Mesendoderm (in vitro differentiated cells): ENCODE measurements at regions not wholly inside any gene's neighbourhood (a gene's known extent, or its start where the extent isn't known, plus 50 kb on each side); places are given as distances from the start of the nearest gene placed in this dataset.

Source experiments
- DNase-seq: peaks from one replicate; pipeline ENCODE4 v3.0.0; 2013
- H2AK5ac ChIP-seq: 2 replicates; pipeline ENCODE4 v1.6.1; 2013; ENCODE audit warnings: low read length, inconsistent platforms
- H2BK120ac ChIP-seq: 2 replicates; pipeline ENCODE4 v1.6.1; 2013; ENCODE audit warnings: low read depth, mild to moderate bottlenecking, low read length, moderate library complexity, mixed read lengths
- H2BK15ac ChIP-seq: replicated peaks from 2 replicates; pipeline ENCODE4 v1.6.1; 2013; ENCODE audit warnings: low read depth, mild to moderate bottlenecking, moderate library complexity
- H2BK5ac ChIP-seq: 2 replicates; pipeline ENCODE4 v1.6.1; 2013; ENCODE audit warnings: low read length, inconsistent platforms
- H3K18ac ChIP-seq: 2 replicates; pipeline ENCODE4 v1.6.1; 2013; ENCODE audit warnings: mild to moderate bottlenecking, low read length, mixed read lengths
- H3K23ac ChIP-seq: one replicate; pipeline ENCODE4 v1.6.1; 2013; ENCODE audit warnings: low read length
- H3K27ac ChIP-seq: 2 replicates; pipeline ENCODE4 v1.5.1; 2013; ENCODE audit warnings: low read depth, mild to moderate bottlenecking, inconsistent platforms, low read length, moderate library complexity
- H3K27me3 ChIP-seq: 2 replicates; pipeline ENCODE4 v1.6.1; 2013; ENCODE audit warnings: low read length, control low read depth, mild to moderate bottlenecking, inconsistent platforms; ENCODE audit not compliant: insufficient read depth, poor library complexity
- H3K36me3 ChIP-seq: 2 replicates; pipeline ENCODE4 v1.6.1; 2013; ENCODE audit warnings: low read length, inconsistent platforms; ENCODE audit not compliant: control insufficient read depth, insufficient read depth
- H3K4ac ChIP-seq: one replicate; pipeline ENCODE4 v1.6.1; 2013; ENCODE audit warnings: low read depth, mild to moderate bottlenecking, low read length, moderate library complexity
- H3K4me1 ChIP-seq: 2 replicates; pipeline ENCODE4 v1.6.1; 2013; ENCODE audit warnings: low read depth, low read length, inconsistent platforms; ENCODE audit not compliant: control insufficient read depth
- H3K4me2 ChIP-seq: 2 replicates; pipeline ENCODE4 v1.6.1; 2013; ENCODE audit warnings: low read length
- H3K4me3 ChIP-seq: 2 replicates; pipeline ENCODE4 v1.5.1; 2013; ENCODE audit warnings: mild to moderate bottlenecking, low read length
- H3K56ac ChIP-seq: one replicate; pipeline ENCODE4 v1.6.1; 2013; ENCODE audit warnings: low read length
- H3K79me1 ChIP-seq: 2 replicates; pipeline ENCODE4 v1.6.1; 2013; ENCODE audit warnings: low read length, inconsistent platforms
- H3K79me2 ChIP-seq: 2 replicates; pipeline ENCODE4 v1.6.1; 2013; ENCODE audit warnings: mild to moderate bottlenecking, low read length; ENCODE audit not compliant: control insufficient read depth, insufficient read depth
- H3K9ac ChIP-seq: 2 replicates; pipeline ENCODE4 v1.6.1; 2013; ENCODE audit warnings: low read length, inconsistent platforms
- H4K5ac ChIP-seq: one replicate; pipeline ENCODE4 v1.6.1; 2013; ENCODE audit warnings: low read length
- H4K8ac ChIP-seq: one replicate; pipeline ENCODE4 v1.6.1; 2013; ENCODE audit warnings: low read depth, mild to moderate bottlenecking, control low read depth, low read length, moderate library complexity
- WGBS: extraction: QIAGEN DNeasy Blood & Tissue Kit; methylation state at CpG from one replicate; pipeline ENCODE4 v1.1.7; 2013; ENCODE audit warnings: low lambda C conversion rate, missing lambda C conversion rate; ENCODE audit not compliant: insufficient coverage; ENCODE audit errors: extremely low coverage; 5-methylcytosine and 5-hydroxymethylcytosine counted together

DNA sequence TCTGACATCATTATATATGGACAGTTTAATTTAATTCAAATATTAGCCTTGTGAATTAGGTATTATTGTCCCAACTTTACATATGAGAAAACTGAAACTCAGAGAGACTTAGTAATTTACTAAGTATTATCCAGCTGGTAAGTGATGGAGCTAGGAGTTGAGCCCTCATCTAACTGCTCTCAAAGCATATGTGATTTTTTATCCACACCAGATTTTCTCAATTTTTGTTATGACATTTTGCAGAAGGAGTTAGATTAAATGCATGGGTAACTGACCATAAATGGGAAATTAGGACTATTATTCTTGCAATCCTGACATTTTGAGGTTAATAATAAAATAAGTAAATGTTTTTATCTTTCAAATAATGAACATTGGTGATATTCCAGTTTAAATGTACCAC, 778.3 kb upstream of the SORCS1 start:
- H3K79me1 ChIP-seq, result no peaks in the 10 kb centered on the region
- no peak overlapping the region for H3K4ac ChIP-seq
- no peak overlapping the region for H3K4me3 ChIP-seq
- no peak overlapping the region for H2BK15ac ChIP-seq
- no peak overlapping the region for H3K56ac ChIP-seq
- no peaks in the 10 kb centered on the region for H3K79me2 ChIP-seq
- H3K27me3 ChIP-seq, result no peaks in the 10 kb centered on the region
- H3K27ac ChIP-seq, result no peak overlapping the region
- H2BK5ac ChIP-seq, result no peak overlapping the region
- no peak overlapping the region for H3K4me2 ChIP-seq
- DNase-seq, result no peak
- no peaks in the 10 kb centered on the region for H3K36me3 ChIP-seq
- no peak overlapping the region for H3K23ac ChIP-seq
- no peak overlapping the region for H2BK120ac ChIP-seq
- H3K4me1 ChIP-seq, result no peaks in the 10 kb centered on the region
- no peak overlapping the region for H4K5ac ChIP-seq
- H3K9ac ChIP-seq, result no peak overlapping the region
- no peak overlapping the region for H2AK5ac ChIP-seq
- no peak overlapping the region for H3K18ac ChIP-seq
- no peak overlapping the region for H4K8ac ChIP-seq

DNA sequence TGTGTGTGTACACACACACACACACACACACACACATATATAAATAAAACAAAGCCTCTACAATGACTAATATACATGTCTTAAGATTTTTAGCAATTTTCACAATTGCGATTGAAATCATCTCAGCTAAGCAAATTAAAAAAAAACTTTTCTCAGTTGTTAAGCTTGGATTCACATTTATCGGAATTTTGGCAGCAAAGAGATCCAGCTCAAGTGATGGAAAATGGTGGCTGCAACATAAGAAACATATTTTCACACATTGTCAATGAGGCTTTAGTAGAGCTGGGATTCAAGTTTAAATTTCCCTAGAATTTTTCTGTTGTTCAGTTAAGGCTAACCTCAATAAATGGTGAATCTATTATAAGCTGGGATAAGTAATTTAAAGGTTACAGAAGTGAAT, 768.6 kb upstream of the SORCS1 start:
- no peak overlapping the region for H3K9ac ChIP-seq
- no peak overlapping the region for H3K4ac ChIP-seq
- H3K79me2 ChIP-seq, result no peaks in the 10 kb centered on the region
- no peak overlapping the region for H2AK5ac ChIP-seq
- WGBS, result no CpG with 5 or more reads among the region's 2 CpGs
- no peak overlapping the region for H3K4me2 ChIP-seq
- no peak overlapping the region for H2BK5ac ChIP-seq
- DNase-seq, result no peak
- no peak overlapping the region for H3K4me3 ChIP-seq
- no peak overlapping the region for H2BK15ac ChIP-seq
- no peak overlapping the region for H2BK120ac ChIP-seq
- no peaks in the 10 kb centered on the region for H3K36me3 ChIP-seq
- H3K18ac ChIP-seq, result no peak overlapping the region
- H4K8ac ChIP-seq, result no peak overlapping the region
- H4K5ac ChIP-seq, result no peak overlapping the region
- no peaks in the 10 kb centered on the region for H3K4me1 ChIP-seq
- no peak overlapping the region for H3K27ac ChIP-seq
- no peaks in the 10 kb centered on the region for H3K27me3 ChIP-seq
- H3K23ac ChIP-seq, result no peak overlapping the region
- H3K56ac ChIP-seq, result no peak overlapping the region
- H3K79me1 ChIP-seq, result no peaks in the 10 kb centered on the region

DNA sequence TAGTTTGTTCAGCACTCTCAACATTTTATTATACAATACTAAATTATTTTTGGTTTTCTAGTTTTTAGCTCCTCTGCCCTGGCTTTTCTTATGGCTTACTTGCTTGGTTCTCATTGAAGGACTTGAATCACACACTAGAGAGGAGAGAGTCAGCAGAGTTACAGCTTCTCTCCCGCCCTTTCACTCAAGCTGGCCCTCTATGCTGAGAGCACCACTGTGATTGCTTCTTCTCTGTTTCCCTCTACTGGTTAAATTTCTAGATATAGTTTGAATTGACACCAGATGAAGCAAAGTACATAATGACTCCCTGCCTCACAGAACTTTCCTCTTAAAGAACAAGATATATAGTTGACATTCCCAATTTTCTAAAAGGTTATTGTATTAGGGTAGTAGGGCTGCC, 767.3 kb upstream of the SORCS1 start:
- Histone ChIP-seq H2BK15ac (no peak overlapping the region), H3K79me2 (no peaks in the 10 kb centered on the region), H4K5ac (no peak overlapping the region), H3K56ac (no peak overlapping the region), H3K27me3 (no peaks in the 10 kb centered on the region), H3K4me3 (no peak overlapping the region), H3K4me2 (no peak overlapping the region), H3K36me3 (no peaks in the 10 kb centered on the region), H3K4ac (no peak overlapping the region), H3K18ac (no peak overlapping the region), H3K79me1 (no peaks in the 10 kb centered on the region), H3K4me1 (no peaks in the 10 kb centered on the region), H3K9ac (no peak overlapping the region), H2AK5ac (no peak overlapping the region), H2BK5ac (no peak overlapping the region), H3K23ac (no peak overlapping the region), H4K8ac (no peak overlapping the region), H2BK120ac (no peak overlapping the region), H3K27ac (no peak overlapping the region)
- no CpG with 5 or more reads among the region's 1 CpG for WGBS
- DNase-seq, result no peak

DNA sequence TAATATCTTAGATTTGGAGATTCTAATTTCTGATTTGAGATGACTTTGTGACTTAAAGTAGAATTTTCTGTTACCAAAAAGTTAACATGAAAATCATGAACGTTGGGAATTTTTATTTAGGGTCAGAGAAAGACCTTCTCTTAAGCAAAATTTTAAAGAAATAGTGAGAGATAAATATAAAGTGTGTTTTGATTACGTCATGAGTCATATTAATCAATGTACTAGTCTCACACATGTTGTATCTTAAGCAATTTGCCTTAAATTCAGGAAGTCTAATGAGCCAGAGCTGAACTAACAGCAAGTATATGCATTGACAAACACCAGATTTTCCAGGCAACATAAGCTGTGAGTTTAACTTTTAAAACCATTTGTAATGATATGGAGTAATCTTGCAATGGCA, 765.5 kb upstream of the SORCS1 start:
- Histone ChIP-seq H3K4me2 (no peak overlapping the region), H2AK5ac (no peak overlapping the region), H3K18ac (no peak overlapping the region), H3K27ac (no peak overlapping the region), H3K79me1 (no peaks in the 10 kb centered on the region), H3K36me3 (no peaks in the 10 kb centered on the region), H3K4ac (no peak overlapping the region), H3K56ac (no peak overlapping the region), H3K27me3 (no peaks in the 10 kb centered on the region), H4K8ac (no peak overlapping the region), H3K4me3 (no peak overlapping the region), H3K4me1 (no peaks in the 10 kb centered on the region), H3K23ac (no peak overlapping the region), H3K9ac (no peak overlapping the region), H2BK15ac (no peak overlapping the region), H2BK5ac (no peak overlapping the region), H3K79me2 (no peaks in the 10 kb centered on the region), H2BK120ac (no peak overlapping the region), H4K5ac (no peak overlapping the region)
- no CpG with 5 or more reads among the region's 2 CpGs for whole genome bisulfite sequencing
- no peak for DNase-seq

DNA sequence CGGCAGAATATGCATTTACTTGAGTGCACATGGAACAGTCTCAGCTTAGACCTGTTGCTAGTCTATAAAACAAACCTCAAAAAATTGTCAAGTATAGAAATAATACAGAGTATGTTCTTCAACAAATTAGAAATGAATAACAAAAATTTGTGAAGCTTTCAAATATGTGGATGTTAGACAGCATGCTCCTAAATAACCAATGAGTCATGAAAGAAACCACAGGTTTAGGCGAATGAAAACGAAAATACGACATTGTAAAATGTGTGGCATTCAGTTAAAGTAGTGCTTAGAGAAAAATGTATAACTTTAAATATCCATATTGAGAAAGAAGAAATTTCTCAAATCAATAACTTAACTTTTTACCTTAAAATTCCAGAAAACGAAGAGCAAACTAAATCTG, 760.0 kb upstream of the SORCS1 start:
- H2BK5ac ChIP-seq, result no peak overlapping the region
- no peak overlapping the region for H3K4me3 ChIP-seq
- H2BK120ac ChIP-seq, result no peak overlapping the region
- H3K23ac ChIP-seq, result no peak overlapping the region
- no peak overlapping the region for H3K4ac ChIP-seq
- no peak overlapping the region for H3K4me2 ChIP-seq
- H2BK15ac ChIP-seq, result no peak overlapping the region
- H3K36me3 ChIP-seq, result no peaks in the 10 kb centered on the region
- no peak overlapping the region for H4K8ac ChIP-seq
- H3K18ac ChIP-seq, result no peak overlapping the region
- H3K27ac ChIP-seq, result no peak overlapping the region
- H4K5ac ChIP-seq, result no peak overlapping the region
- DNase-seq, result no peak
- no peaks in the 10 kb centered on the region for H3K79me1 ChIP-seq
- H3K79me2 ChIP-seq, result no peaks in the 10 kb centered on the region
- WGBS, result no CpG with 5 or more reads among the region's 5 CpGs
- no peak overlapping the region for H3K56ac ChIP-seq
- no peak overlapping the region for H2AK5ac ChIP-seq
- H3K27me3 ChIP-seq, result no peaks in the 10 kb centered on the region
- no peak overlapping the region for H3K9ac ChIP-seq
- H3K4me1 ChIP-seq, result no peaks in the 10 kb centered on the region

DNA sequence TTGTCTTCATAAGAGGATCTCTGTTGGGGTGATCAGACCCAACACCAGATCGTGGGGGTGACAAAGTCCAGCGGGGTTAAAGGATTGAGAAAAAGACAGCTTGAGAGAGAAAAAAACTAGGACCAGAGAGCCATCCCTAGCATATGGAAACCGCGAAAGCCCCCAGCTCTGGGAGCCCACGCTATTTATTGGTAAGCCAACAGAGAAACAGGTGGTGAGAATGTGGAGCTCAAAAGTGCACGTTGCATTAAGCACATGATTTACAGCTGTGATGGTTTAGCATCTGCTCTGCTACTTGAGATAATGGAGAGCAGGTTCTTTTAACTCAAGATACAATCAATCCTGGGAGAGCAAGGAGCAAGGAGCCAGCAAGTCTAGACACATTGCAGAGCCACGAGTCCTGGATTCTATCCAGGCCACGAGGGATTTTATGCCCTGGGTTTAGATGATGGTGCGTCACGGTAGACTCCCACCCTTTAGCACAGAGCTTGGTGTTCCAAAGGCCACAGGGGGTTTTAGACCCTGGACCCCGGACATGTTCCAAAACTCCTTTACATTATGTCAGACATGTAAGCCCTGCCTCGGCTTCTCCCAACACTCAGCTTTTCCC, 755.2 kb upstream of the SORCS1 start:
- no peak overlapping the region for H2BK15ac ChIP-seq
- WGBS, result no CpG with 5 or more reads among the region's 12 CpGs
- no peak overlapping the region for H3K18ac ChIP-seq
- H3K4me1 ChIP-seq, result no peaks in the 10 kb centered on the region
- no peak overlapping the region for H4K5ac ChIP-seq
- H3K36me3 ChIP-seq, result no peaks in the 10 kb centered on the region
- no peak overlapping the region for H3K9ac ChIP-seq
- no peak overlapping the region for H3K4me2 ChIP-seq
- no peaks in the 10 kb centered on the region for H3K79me2 ChIP-seq
- H3K23ac ChIP-seq, result no peak overlapping the region
- no peak overlapping the region for H3K4ac ChIP-seq
- H2BK5ac ChIP-seq, result no peak overlapping the region
- H3K27me3 ChIP-seq, result peaks cover 3% of the 10 kb centered on the region
- H3K4me3 ChIP-seq, result no peak overlapping the region
- H3K27ac ChIP-seq, result no peak overlapping the region
- no peak overlapping the region for H2AK5ac ChIP-seq
- H4K8ac ChIP-seq, result no peak overlapping the region
- H3K79me1 ChIP-seq, result no peaks in the 10 kb centered on the region
- no peak overlapping the region for H2BK120ac ChIP-seq
- H3K56ac ChIP-seq, result no peak overlapping the region
- DNase-seq, result no peak
